ENCODE measurements at regions not wholly inside any gene's neighbourhood (a gene's known extent, or its start where the extent isn't known, plus 50 kb on each side); places are given as distances from the start of the nearest gene placed in this dataset.
A peak's percentile ranks its signal among the peaks of the same experiment; 100 is the strongest.
"Not testable (repeated sequence)": the region's sequence is repeated elsewhere in the genome, so short reads cannot be mapped to it uniquely, and the experiment has no call there.

DNA sequence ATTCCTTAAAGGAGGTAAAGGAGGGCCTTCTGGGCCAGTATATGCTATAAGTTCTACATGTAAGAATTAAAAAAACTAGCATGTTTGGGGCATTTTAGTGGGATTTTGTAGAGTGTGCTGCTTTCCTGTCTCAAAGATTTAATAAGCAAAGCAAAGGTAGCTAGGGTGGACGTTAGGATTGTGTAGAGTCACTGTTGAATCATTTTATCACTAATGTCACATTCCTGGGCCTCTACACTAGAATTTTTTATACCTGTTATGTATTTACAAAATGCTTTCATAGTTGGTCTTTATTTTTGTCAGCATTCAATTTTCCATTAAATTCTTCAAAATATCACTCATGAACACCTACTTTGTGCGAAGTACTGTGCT is 139.4 kb upstream of the PHYHIPL start:
- no peak for DNase-seq (ENCODE audit: low read depth)

DNA sequence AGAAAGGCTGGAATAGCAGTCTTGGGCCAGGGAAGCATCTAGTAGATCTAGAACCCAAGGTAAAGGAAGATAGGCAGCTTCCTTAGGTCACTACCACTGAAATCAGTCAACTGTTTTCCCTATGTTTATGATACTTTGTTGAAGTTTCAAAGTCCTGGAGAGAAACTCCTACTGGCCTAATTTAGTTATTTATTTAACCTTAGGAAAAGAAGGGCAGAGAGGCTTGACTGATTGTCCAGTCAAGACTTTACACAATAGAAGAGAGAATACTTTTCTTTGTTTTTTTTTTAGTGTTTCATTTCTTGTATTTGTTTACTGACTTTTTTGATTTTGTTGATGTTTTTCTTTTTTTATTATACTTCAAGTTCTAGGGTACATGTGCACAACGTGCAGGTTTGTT is 138.9 kb upstream of the PHYHIPL start:
- no peak for DNase-seq (ENCODE audit: low read depth)

DNA sequence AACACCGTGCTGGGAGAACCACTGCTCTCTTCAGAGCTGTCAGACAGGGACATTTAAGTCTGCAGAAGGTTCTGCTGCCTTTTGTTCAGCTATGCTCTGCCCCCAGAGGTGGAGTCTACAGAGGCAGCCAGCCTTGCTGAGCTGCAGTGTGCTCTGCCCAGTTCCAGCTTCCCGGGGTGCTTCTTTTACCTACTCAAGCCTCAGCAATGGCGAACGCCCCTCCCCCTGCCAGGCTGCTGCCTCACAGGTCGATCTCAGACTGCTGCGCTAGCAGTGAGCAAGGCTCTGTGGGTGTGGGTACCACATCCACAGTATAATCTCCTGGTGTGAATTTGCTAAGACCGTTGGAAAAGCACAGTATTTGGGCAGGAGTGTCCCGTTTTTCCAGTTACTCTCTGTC is 133.1 kb upstream of the PHYHIPL start:
- DNase-seq (ENCODE audit: low read depth) = not testable (repeated sequence)

DNA sequence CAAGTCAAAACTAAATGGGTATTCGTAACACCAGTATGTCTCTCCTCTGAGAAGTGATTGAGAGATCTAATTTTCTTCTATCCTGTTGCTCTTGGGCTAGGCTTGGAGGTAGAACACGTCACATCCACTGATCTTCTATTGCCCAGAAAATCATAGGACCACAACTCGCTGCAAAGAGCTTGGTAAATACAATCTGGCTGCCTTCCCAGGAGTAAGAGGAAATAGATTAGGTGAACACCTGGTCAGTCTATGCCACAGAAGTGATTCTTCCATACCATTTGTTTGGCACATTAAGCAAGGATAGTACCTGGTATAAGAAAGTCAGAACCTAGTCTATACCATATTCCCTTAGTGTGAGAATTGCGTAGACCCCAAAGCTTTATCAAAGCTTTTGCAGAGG is 129.3 kb upstream of the PHYHIPL start:
- DNase-seq (ENCODE audit: low read depth) = no peak

DNA sequence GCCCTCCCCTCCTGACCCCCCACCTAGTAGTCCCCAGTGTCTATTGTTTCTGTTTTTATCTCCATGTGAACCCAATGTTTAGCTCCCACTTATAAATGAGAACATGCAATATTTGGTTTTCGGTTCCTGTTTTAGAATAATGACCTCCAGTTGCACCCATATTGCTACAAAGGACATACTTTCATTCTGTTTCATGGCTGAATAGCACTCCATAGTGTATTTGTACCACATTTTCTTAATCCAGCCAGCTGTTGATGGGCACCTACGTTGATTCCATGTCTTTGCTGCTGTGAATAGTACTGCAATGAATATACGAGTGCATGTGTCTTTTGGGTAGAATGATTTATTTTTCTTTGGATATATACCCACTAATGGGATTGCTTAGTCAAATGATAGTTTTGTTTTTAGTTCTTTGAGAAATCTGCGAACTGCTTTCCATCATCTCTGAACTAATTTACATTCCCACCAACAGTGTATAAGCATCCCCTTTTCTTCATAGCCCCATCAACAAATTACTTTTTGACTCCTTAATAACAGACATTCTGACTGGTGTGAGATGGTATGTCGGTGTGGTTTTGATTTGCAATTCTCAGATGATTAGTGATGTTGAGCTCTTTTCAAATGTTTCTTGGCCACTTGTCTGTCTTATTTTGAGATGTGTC is 128.4 kb upstream of the PHYHIPL start:
- no peak for DNase-seq (ENCODE audit: low read depth)

DNA sequence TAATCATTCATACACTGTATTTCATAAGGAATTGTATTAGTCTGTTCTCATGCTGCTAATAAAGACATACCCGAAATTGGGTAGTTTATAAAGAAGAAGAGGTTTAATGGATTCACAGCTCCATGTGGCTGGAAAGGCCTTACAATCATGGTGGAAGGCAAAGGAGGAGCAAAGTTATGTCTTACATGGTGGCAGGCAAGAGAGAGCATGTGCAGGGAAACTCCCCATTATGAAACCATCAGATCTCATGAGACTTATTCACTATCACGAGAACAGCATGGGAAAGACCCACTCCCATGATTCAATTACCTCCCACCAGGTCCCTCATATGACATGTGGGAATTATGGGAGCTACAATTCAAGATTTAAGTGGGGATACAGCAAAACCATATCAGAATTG is 122.9 kb upstream of the PHYHIPL start:
- not testable (repeated sequence) for DNase-seq (ENCODE audit: low read depth)

DNA sequence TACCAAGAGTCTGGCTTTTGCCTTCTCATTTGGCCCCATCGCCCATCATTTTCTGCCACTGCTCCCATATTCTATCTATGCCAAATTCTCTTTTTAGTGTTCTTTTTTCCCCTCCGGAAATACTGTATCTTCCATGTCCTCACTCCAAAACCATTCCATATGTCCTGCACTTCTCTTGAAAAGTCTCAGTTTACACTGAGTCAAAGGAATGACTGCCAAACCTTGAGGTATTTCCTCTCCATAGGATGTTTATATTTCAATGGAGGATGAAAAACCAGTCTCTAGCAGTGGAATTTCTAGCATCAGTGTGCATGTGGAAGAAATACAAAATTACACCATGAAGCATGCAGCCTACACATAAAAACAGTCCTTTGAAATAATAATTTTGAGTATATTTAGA is 121.4 kb upstream of the PHYHIPL start:
- DNase-seq (ENCODE audit: low read depth) = no peak

DNA sequence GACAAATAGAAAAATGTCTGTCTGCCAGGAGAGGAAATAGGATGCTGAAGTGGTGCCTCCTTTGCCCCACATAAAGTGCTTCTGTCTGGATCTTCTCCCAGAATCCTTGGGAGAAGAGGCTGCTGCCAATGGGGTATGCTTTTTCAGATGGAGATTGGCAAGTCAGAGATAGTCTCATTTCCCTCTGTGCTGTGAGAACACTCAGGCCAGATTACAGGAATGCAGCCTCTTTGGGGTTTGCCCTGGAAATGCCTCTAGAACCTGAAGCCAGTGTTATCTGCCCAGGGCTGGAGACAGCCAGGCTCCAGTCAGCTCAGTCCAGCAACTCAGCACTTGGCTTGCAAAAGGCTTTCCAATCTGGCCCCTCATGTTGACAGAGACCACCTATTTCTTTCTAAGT is 119.1 kb upstream of the PHYHIPL start:
- DNase-seq (ENCODE audit: low read depth) = no peak

DNA sequence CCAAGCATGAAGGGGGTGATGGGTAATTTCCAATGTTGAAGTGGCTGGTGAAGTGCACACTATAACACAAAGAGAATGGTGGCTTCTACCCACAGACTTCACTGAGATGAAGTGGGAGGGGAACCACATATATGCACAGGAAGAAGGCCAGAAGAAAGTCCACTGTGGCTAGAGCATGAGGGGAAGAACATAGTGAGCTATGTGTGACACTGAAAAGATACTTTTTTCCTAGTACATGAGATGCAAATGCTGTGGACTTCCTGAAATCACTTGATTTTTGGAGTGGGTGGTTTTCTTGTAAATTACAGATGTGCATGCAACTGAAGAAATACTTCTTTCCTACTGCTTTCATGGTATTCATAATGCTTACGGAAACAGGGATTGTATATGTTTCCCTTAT is 115.6 kb upstream of the PHYHIPL start:
- no peak for DNase-seq (ENCODE audit: low read depth)

DNA sequence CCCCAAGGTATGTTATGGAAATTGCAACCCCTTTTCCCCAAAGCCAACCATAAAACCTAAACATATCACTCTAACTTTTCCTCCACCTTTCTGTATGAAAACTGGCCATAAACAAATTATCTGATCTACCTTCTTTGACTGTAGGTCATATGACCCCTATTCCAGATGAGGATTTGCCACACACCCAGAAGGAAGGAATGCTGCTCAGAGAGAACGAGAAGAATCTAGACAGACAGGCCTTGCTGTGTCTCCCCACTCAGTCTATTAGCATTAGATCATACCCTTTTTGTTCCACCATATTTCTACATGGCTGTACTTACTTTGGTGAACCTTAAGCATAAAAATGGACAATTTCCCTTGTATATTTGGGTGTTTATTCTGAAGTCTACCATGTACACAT is 113.0 kb upstream of the PHYHIPL start:
- no peak for DNase-seq (ENCODE audit: low read depth)

DNA sequence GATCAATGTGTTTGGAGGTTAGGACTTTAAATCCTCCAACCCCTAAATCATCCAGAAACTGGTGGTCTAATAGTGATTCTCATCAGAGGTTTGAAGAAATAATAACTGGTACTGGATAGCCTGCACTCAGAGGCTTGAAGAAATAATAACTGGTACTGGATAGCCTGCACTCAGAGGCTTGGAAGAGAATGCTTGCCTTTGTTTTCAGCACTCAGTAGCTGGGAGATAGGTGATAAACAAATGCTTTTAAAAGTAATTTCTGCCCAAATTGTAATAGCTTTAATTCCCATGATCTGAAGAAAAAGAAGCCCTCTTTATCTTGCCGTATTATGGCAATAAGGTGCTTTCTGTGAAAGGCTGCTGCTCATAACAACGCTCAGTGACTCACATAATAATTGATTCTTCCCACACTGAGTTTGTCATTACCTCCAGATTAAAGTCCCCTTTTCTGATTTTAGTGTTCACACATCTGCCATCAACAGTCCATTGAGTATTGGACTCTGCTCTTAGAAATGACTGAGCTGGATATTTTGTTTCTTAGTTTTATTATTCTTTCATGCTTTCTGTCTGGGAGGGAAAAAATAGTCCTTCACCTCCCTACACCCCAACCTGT is 112.3 kb upstream of the PHYHIPL start:
- no peak for DNase-seq (ENCODE audit: low read depth)

DNA sequence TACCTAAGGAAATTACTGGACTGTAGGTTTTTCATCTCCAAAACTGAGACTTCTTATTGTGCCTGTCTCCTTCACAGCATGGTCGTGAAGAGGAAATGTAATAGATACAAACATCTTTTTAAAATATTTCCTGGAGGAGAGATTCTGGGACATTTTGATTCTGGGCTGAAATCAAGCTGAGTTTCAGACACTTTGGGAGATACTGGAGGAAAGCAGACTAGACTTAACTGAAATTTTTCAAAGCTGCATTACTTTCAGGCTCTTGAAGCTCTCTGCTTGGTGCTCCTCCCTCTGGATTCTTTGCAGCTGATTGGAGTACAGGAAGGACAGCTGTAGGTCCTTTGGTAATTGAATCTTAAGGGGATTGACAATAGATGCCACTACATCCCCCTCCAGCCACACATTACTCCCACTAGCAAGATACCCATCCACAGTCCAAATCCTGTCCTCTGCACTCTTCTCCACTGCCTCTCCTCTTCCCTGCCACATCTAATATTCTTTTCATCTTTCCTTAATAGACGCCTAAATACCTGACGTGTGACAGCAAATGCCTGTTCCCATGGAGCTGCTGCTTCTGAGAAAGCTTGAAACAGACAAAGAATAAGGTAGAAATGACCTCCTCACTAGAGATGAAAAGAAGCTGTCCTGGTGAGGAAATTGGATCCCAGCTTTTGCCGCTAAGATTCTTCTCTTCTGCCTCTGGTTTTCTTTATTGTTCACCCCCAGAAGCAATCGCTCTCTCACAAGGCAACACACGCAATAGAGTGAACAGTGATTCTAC is 111.5 kb upstream of the PHYHIPL start:
- DNase-seq (ENCODE audit: low read depth) = no peak

DNA sequence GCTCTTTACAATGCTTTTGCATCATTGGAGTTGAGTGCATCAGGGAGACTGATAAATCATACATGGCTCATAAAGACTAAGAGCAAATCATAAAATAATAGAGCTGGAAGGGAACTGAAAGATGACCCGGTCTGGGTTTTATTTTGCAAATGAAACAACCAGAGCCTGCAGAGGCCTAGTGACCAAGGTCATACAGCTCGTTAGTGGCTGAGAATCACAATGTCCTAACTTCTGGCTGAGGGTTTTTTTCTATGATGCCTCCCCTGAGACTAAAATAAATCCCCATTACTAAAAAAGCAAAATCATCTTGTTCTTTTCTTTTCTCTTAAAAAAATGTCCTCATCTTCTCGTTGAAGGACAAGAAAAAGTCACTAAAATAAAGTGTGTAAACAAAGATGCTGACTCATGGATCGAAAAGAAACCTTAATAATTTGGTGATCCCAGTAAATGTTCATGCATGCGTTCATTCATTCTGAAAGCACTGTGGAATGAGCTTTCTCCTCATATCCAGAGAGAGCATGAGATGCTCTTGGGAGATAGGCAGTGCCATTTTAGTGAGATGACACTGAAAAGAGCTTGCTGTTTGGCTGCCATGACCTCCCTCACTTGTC is 107.8 kb upstream of the PHYHIPL start:
- no peak for DNase-seq (ENCODE audit: low read depth)

DNA sequence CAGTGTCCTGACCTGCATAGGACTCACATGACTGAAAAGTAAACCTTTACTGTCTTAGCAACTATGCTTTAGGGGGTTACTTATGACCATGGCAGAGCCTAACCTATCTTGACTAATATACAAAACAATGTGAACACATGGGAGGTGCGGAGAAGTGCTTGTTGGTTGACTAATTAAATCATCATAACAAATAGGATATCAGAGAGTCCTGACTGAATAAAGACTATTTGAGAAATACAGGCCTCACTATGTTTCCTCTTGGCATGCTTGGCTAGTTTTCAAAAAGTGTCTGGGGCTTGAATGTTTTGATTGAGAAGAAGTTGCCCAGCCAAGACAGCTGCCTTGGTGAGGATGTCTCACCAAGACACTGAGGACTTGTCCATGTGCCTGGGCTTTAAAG is 104.4 kb upstream of the PHYHIPL start:
- no peak for DNase-seq (ENCODE audit: low read depth)

DNA sequence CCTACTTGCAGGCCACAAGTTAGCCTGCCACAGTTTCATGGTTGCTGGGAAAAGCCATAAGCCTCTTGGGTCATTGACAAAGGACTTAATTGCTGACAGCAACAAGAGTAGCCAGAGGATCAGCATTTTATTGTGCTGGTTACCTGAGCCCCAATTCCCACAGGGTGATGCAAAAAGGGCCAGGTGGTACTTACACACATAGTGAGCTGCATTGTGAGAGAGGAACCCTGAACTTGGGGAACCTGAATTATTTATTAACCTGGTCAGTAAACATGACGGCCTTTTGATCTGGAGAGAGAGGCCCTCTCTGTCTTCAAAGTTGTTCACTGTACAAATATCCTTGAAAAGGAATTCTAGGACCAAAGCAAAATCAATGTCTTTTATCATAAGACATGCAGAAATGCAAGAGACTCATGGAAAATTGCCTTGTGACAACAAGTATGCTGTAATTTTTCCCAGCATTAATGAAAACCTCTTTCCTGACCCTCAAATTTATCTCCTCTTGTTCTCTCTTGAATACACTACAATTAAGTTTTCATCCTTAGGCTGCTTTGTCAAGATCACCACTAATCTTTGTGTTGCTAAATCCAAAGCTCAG is 102.9 kb upstream of the PHYHIPL start:
- DNase-seq (ENCODE audit: low read depth) = no peak

DNA sequence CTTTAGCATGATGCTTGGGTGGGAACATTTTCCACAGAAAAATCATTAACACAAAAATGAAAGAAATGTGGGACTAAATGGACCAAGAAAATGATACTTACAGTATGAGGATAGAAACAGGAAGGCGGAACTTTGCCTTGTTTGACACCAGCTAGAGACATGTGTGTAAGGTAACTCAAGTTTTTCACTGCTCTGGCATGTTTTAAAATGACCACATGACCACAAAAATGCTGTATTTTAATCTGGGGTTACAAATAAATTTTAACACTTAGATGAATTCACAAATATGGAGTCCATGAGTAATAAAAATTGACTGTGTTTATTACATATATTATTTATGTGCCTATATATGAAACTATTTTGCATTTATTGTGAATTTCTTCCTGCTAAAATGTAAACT is 100.9 kb upstream of the PHYHIPL start:
- DNase-seq (ENCODE audit: low read depth) = no peak

DNA sequence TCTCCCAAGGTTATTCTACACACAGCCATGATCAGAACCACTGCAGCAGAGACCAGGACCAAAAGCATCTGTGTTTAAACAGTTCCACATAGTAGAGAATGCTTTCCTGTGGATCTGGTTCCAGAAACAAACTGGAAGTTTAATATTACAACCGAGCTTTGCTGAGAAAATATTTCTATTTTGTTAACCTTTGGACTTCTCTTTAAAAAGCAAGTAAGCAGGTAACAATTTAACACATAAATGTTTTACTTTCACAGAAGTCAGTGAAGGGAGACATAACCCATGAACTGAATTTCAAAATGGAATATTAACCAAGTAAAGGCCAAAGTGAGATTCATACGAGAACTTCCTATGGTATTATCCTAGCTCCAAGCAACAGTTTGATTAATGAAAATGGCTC is 98.6 kb upstream of the PHYHIPL start:
- DNase-seq (ENCODE audit: low read depth) = no peak

DNA sequence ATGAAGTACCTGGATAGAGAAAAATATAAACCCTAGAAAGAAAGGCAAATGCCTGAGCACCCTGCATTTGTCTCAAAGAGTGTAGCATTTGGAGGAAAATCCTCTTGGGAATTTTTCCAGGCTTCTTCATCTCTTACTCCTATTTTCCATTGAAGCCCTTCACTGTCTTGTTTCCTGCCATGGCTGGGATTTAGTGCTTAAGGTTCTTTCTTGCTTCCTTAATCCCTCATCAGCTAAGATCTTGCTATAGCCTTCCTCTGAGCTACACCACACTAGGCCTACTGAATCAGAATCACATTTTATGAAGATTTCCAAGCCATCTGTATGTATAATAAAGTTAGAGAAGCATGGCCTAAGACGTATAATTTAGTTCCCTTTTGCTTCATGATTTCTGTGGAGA is 97.5 kb upstream of the PHYHIPL start:
- no peak for DNase-seq (ENCODE audit: low read depth)

DNA sequence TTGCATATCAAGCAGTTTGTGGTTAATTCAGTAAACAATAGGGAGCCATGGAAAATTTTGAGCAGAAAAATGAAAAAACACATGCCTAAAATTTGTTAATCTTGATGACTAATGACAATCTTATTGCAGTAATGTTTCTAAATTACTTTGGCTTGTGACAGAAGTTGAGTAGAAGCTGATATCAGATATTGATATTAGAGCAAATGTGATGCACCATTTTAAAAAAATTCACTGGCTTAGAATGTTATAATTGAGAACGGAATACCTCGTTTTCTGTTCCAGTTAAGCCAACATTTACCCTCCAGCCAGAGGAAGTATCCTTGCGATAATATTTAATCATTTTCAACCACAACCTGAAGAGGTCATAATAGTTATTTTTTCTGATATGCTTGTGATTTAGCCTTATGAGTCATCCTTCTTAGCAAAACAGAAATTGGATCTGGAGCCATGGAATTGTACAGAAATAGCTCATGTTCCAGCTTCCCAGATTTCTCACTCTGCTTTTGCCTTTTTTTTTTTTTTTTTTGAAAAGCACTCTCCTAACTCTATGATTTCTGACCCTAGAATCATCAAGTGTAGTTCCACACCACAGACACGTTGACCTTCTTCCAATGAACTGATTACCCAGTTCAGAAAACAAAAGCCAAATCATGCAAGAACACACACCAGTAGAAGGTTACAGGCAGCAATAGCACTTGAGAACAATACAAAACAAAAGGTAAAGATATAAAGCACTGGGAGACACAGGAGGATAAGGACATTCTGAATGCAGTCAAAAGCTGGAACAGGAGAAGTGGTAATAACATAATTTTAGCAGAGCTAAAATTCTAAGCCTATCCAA is 96.8 kb upstream of the PHYHIPL start:
- peak; percentile 64 for DNase-seq (ENCODE audit: low read depth)

DNA sequence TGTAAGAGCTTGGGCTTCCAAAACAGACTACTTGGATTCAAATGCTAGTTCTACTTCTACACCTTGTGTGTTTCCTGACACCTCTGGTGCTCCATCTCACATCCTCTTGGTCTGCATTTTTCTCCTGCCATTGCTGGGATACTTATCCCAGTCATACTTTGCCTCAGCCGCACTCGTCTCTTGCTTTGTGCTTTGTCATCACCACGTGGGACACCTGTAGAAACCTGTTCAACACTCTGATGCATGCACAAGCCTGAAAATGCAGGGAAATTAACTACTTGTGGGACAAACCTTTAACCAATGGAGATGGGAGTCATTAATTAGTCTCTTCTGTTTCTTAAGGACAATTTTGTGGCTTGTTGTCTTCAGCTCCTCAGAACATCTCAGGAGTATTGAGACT is 94.2 kb upstream of the PHYHIPL start:
- DNase-seq (ENCODE audit: low read depth) = no peak

DNA sequence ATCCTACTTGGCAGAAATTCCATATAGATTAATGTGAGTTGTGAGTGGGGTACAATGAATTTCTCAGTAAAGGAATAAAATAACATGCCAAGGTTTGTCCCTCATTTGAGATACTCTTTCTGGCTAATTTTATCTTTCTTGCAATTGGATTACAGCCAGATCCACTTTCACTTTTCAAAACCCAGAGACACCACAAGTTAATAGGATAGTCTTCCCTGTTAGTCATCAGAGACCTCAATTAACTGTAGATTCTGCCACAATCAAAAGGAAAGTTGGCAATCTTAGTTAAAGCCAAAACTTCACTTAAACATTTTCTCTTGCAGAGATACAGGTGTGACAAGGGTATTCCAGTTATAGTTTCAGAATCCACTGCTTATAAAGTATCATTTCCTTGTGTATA is 91.4 kb upstream of the PHYHIPL start:
- peak; percentile 6 for DNase-seq (ENCODE audit: low read depth)

Measured in RPMI7951 (cell line).